K562 (cell line): ENCODE measurements at regions not wholly inside any gene's neighbourhood (a gene's known extent, or its start where the extent isn't known, plus 50 kb on each side); places are given as distances from the start of the nearest gene placed in this dataset.

Source experiments
- ATAC-seq: fragments of 200-7000 bp; cut with Tn5 transposase; 3 replicates; pipeline ENCODE4 v1.9.1; 2020; ENCODE audit warnings: moderate library complexity
- BruUV-seq: library from RNA; stranded (reverse); fragments of 400-500 nt; replicated peaks from 2 replicates; lab custom pipeline; 2021; lab: Mats Ljungman, UMichigan
- CTCF ChIA-PET: fragments of 300-600 bp; formaldehyde crosslinking; extraction: SDS; loops from one replicate; lab custom pipeline; 2021; ENCODE audit warnings: low intra/inter-chr PET ratio; lab: Yijun Ruan, JAX
- POLR2A ChIA-PET: fragments of 300-600, 350-650 bp; sonication (Branson Sonifier 250); formaldehyde crosslinking; extraction: SDS; loops from one replicate; lab custom pipeline; 2021; ENCODE audit warnings: antibody characterized with exemption, inconsistent platforms; lab: Yijun Ruan, JAX
- DNase-seq, 4 experiments: peaks; one replicate each; pipeline versions ENCODE4 v3.0.0 to v3.0.0-alpha.2; 2011 to 2018; ENCODE audit warnings: low spot score in 3 of 4, mixed read lengths in 3 of 4; ENCODE audit errors: extremely low read depth in 1 of 4
- FAIRE-seq: peaks from 2 replicates; lab custom pipeline; 2011; peaks lifted over from hg19 to GRCh38; lab: Jason Lieb, UNC
- H2AFZ ChIP-seq: 2 replicates; pipeline ENCODE4 v1.6.0; 2011; ENCODE audit warnings: low read depth, low read length, control low read depth, inconsistent platforms
- H3K27ac ChIP-seq: fragments of 200-600 bp; 3 replicates; pipeline ENCODE4 v1.8.0; 2011; ENCODE audit warnings: low read depth, mild to moderate bottlenecking, control low read depth, inconsistent platforms, low read length, moderate library complexity, mixed read lengths; ENCODE audit errors: extremely low read depth
- H3K27me3 ChIP-seq, 2 experiments: fragments of 300-600 bp in 1 of 2; 2 replicates in 1 of 2; 3 replicates in 1 of 2; pipeline versions ENCODE4 v1.6.0 to v1.8.0; 2011; ENCODE audit warnings: inconsistent platforms in 2 of 2, low read length in 2 of 2, mild to moderate bottlenecking in 1 of 2, mixed read lengths in 1 of 2, moderate library complexity in 1 of 2; ENCODE audit not compliant: control insufficient read depth in 2 of 2, insufficient read depth in 2 of 2
- H3K36me3 ChIP-seq: fragments of 300-600 bp; 3 replicates; pipeline ENCODE4 v1.8.0; 2011; ENCODE audit warnings: mild to moderate bottlenecking, low read length, inconsistent platforms; ENCODE audit not compliant: control insufficient read depth, insufficient read depth
- H3K4me1 ChIP-seq, 2 experiments: fragments of 200-600 bp in 1 of 2; replicated peaks in 1 of 2; 2 replicates in 1 of 2; 3 replicates in 1 of 2; pipeline versions ENCODE4 v1.5.1 to v1.8.0; 2011; ENCODE audit warnings: inconsistent platforms in 2 of 2, low read length in 2 of 2, mild to moderate bottlenecking in 1 of 2, mixed read lengths in 1 of 2, moderate library complexity in 1 of 2; ENCODE audit not compliant: control insufficient read depth in 2 of 2, insufficient read depth in 2 of 2
- H3K4me2 ChIP-seq: 2 replicates; pipeline ENCODE4 v1.6.1; 2011; ENCODE audit warnings: low read length, control low read depth, inconsistent platforms, mixed read lengths; ENCODE audit not compliant: insufficient read depth
- H3K4me3 ChIP-seq: fragments of 200-600 bp; sonication (generic), shearing (Covaris generic); 2 replicates; pipeline ENCODE4 v1.5.1; 2016; ENCODE audit warnings: control low read depth, inconsistent platforms
- H3K79me2 ChIP-seq: fragments of 200-600 bp; 3 replicates; pipeline ENCODE4 v1.8.0; 2011; ENCODE audit warnings: low read length, inconsistent platforms; ENCODE audit not compliant: control insufficient read depth, insufficient read depth
- H3K9ac ChIP-seq, 2 experiments: 2 replicates each; pipeline versions ENCODE4 v1.6.0 to v1.6.1; 2011; ENCODE audit warnings: low read depth in 2 of 2, low read length in 2 of 2, control low read depth in 1 of 2, inconsistent platforms in 1 of 2, mild to moderate bottlenecking in 1 of 2, mixed read lengths in 1 of 2; ENCODE audit not compliant: insufficient read depth in 1 of 2
- H3K9me1 ChIP-seq: one replicate; pipeline ENCODE4 v1.6.0; 2011; ENCODE audit warnings: inconsistent platforms, mild to moderate bottlenecking, low read length, moderate library complexity; ENCODE audit not compliant: control insufficient read depth, insufficient read depth
- H3K9me3 ChIP-seq: replicated peaks from 2 replicates; pipeline ENCODE4 v1.5.1; 2011; ENCODE audit warnings: low read depth, low read length, inconsistent platforms; ENCODE audit not compliant: control insufficient read depth, insufficient read depth
- H4K20me1 ChIP-seq: replicated peaks from 2 replicates; pipeline ENCODE4 v1.6.1; 2011; ENCODE audit warnings: low read length, inconsistent platforms, mixed read lengths; ENCODE audit not compliant: control insufficient read depth, insufficient read depth
- ARID1B ChIP-seq: fragments of 450-650 bp; IDR thresholded peaks from 2 replicates; pipeline ENCODE4 v1.6.1; 2016; ENCODE audit warnings: antibody characterized with exemption, mild to moderate bottlenecking, inconsistent platforms
- BACH1 ChIP-seq: fragments of 200-800 bp; sonication (Bioruptor generic); IDR thresholded peaks from 2 replicates; pipeline ENCODE4 v1.6.1; 2016; ENCODE audit warnings: missing genetic modification characterization, missing compliant biosample characterization
- FOSL1 ChIP-seq: fragments of 200-800 bp; sonication (Bioruptor generic); conservative IDR thresholded peaks from 2 replicates; pipeline ENCODE4 v1.6.1; 2016; ENCODE audit warnings: missing genetic modification characterization, missing compliant biosample characterization
- MEF2D ChIP-seq: conservative IDR thresholded peaks from 2 replicates; pipeline ENCODE4 v1.6.1; 2016; ENCODE audit warnings: low read depth, missing genetic modification characterization, missing compliant biosample characterization
- RBM22 ChIP-seq: fragments of 200-400 bp; formaldehyde crosslinking; IDR thresholded peaks from 2 replicates; pipeline ENCODE4 v1.6.1; 2018; ENCODE audit warnings: low read length, low read depth; ENCODE audit not compliant: poor library complexity, severe bottlenecking
- TCF3 ChIP-seq: sonication (generic); formaldehyde crosslinking; IDR thresholded peaks from 2 replicates; pipeline ENCODE4 v1.4.0; 2020; ENCODE audit warnings: mild to moderate bottlenecking, missing genetic modification reagents
- TFE3 ChIP-seq: fragments of 450-650 bp; formaldehyde crosslinking; IDR thresholded peaks from 2 replicates; pipeline ENCODE4 v1.4.0; 2020; ENCODE audit warnings: mild to moderate bottlenecking, mixed read lengths
- WGBS: fragments of 100-300 bp; shearing (Covaris generic); methylation state at CpG from one replicate; pipeline ENCODE4 v1.1.6; 2016; ENCODE audit warnings: low coverage, mixed read lengths; ENCODE audit not compliant: insufficient coverage; ENCODE audit errors: missing lambda C conversion rate; 5-methylcytosine and 5-hydroxymethylcytosine counted together
- in situ Hi-C: fragments of 300-500 bp; cut with MboI; formaldehyde crosslinking; loops from 4 replicates; pipeline ENCODE4 v1.15.0; 2018; ENCODE audit warnings: inconsistent platforms, mixed read lengths
- intact Hi-C: fragments of 100-400 bp; cut with micrococcal nuclease; formaldehyde crosslinking; loops from 2 replicates; pipeline ENCODE4 v1.14.2; 2022

- intact Hi-C loops (no loop called here), in situ Hi-C loops (no loop called here)
- Histone ChIP-seq H3K36me3 (no peaks in the 10 kb centered on the region), H3K4me1 (no peaks in the 10 kb centered on the region), H4K20me1 (no peaks in the 10 kb centered on the region), H3K9me3 (no peaks in the 10 kb centered on the region), H3K9me1 (no peaks in the 10 kb centered on the region), H3K4me3 (no peak overlapping the region), H3K27ac (no peak overlapping the region), H3K4me2 (no peak overlapping the region), H3K9ac (no peak overlapping the region), H2AFZ (no peak overlapping the region), H3K27me3 (no peaks in the 10 kb centered on the region), H3K79me2 (no peaks in the 10 kb centered on the region)
- DNase-seq (no peak), ATAC-seq (no peak), FAIRE-seq (no peak)
- no TSS peak for BruUV-seq
- CTCF ChIA-PET: no interaction called here
- POLR2A ChIA-PET: no interaction called here
- 1% methylated on average over 5 of the region's 5 CpGs for WGBS
- TF ChIP-seq RBM22 (no peak), TFE3 (CRISPR knock-in tag) (no peak)
Measured at GRCh38 chr12:88969127-88969526, 383.2 kb downstream of the DUSP6 start.

DNA sequence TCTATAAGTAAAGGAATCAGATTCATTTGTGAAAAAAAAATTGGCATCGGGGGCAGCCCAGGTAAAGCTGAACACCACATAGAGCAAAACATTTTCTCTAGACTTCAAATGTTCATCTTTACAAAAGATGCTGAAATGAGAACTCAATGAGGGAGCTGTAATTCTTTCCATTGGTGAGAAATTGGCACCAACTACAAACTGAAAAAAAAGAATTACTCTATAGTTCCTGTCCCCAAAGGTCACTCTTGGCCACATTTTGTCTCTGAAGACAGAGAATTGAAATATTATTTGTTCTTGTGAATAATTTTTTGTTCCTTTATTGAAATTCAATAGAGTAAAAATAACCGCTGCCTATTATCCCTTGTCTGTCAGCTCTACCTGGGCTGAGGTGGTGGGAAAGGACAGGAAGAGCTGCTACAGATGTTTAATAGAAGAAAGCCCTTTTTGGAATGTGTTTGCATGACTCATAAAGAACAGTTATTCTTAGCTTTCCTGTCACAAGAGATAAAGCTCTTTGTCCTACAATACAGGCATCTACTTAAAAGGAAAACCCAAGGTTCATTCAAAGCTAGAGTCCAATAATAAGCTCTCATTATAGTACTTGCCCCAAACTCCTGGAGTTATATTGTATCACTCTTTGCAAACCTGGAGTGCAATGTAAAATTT, 380.1 kb upstream of the KITLG start:
- in situ Hi-C loops: no loop called here
- Histone ChIP-seq H3K9ac (no peak overlapping the region), H2AFZ (no peak overlapping the region), H3K4me3 (no peak overlapping the region), H3K79me2 (no peaks in the 10 kb centered on the region), H3K4me1 (no peaks in the 10 kb centered on the region), H4K20me1 (no peaks in the 10 kb centered on the region), H3K27ac (no peak overlapping the region), H3K27me3 (no peaks in the 10 kb centered on the region), H3K9me1 (no peaks in the 10 kb centered on the region), H3K4me2 (no peak overlapping the region), H3K9me3 (no peaks in the 10 kb centered on the region; the same call in 1 of the 2 replicates), H3K36me3 (no peaks in the 10 kb centered on the region)
- 0% methylated on average over 2 of the region's 2 CpGs for WGBS
- ChIA-PET POLR2A (no interaction called here), CTCF (no interaction called here)
- DNase-seq (no peak), ATAC-seq (no peak), FAIRE-seq (no peak)
- intact Hi-C loops: no loop called here
- no TSS peak for BruUV-seq
- TF ChIP-seq BACH1: no peak
- TF ChIP-seq FOSL1: peak; percentile 39; the same call in 1 of the 2 replicates
- TF ChIP-seq TCF3 (CRISPR knock-in tag): peak; percentile 45; the same call in 1 of the 2 replicates
- TF ChIP-seq MEF2D (tag): 0 out of 2 replicates have a peak, but pooled peaks have one; percentile 47
- TF ChIP-seq ARID1B: no peak
